GM21447 (cell line): ENCODE measurements at regions not wholly inside any gene's neighbourhood (a gene's known extent, or its start where the extent isn't known, plus 50 kb on each side); places are given as distances from the start of the nearest gene placed in this dataset.

ENCODE experiments used
- ATAC-seq: cut with Tn5 transposase; IDR thresholded peaks from one replicate; pipeline ENCODE4 v1.9.1; 2021; ENCODE audit not compliant: unreplicated experiment

DNA sequence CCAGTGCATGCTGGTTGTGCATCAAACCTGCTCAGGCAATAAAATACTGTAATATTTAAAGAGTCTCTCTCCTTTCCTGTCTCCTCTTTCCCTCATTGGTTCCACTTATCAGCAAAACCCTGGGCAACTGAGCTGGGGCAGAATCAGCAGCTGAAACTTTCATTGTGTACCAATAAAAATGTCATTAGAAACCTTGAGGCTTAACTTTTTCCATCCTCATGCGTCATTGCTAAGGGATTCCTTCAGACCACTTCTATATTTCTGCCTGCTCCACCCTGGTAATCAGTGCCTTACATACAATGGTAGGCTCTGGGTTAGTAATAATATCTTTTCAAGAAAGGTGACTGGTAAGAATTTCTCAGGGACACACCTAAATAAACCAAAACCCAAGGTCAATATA lies 880.3 kb downstream of the RPA4 start:
- ATAC-seq, result no peak

DNA sequence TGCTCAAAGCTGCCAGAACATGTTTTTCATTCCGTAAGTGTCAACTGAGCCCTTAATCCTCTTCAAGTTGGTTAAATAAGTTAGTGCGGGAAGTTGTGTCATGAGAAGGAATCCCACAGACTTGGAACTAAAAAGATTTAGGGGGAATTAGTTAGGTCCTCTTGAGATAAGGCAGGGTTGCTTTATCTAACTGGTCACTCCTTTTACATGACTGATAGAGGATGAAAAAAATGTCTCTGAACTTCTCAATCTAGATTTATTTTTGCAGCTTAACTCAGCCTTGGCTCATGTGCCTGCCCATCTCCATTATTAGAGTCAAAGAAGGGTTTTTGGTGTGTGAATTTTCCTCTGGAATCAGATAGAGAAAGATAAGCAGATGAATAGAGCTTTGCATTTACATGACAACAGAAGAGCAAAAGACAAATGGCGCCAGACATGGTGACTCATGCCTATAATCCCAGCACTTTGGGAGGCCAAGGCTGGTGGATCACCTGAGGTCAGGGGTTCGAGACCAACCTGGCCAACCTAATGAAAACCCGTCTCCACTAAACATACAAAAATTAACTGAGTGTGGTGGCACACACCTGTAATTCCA lies 882.9 kb downstream of the RPA4 start:
- no peak for ATAC-seq

DNA sequence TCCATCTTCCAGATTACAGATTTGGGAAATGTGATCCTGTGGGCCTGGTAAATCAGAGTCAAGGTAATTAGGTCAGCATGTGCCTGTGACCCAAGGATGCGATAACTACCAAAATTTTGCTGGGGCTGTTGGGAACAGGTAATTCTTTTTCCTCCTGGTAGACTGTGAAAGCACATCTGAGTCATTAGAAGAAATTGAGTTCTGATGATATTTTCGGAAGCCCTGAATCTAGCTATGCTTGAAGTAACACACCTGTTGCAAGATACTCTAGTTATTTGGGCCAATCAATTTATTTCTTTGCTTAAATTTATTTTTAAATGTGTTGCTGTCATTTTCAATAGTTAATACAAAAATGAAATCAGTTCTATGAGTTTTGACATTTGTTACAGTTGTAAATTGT lies 903.6 kb downstream of the RPA4 start:
- no peak for ATAC-seq

DNA sequence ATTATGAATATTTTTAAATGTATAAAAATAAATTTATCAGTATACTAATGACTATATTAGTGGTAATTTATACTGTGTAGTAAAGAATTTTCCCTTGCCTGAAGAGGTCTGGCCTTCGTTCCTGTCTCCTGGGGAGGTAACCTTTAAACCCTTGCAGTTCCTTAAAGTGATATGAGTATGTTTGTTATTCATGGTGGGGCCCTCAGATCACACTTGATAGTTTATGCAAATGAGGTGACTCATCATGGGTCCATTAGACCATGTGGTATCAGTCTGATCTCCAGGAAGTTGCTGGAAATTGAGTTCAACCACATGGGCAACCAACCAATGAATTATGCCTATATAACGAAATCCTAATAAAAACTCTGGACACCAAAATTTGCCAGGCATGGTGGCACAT lies 904.1 kb downstream of the RPA4 start:
- ATAC-seq, result no peak

DNA sequence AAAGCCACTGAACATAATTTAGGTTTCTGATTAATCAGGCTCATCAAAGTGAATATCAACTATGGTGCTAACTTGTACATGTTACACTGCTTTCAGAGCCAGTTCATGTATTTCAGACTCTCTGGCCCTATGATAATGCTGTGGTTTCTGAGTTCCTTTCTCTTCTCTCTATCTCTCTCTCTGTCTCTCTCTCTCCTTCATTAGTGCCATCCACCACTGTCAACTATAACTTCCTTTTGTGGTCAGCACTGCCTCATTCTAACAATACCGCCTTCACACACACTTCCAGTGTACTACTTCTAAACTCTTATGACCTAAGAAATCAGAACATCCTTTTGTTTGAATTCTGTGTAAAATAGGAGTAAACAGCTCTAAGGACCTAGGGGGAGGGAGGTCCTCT lies 907.1 kb downstream of the RPA4 start:
- no peak for ATAC-seq

DNA sequence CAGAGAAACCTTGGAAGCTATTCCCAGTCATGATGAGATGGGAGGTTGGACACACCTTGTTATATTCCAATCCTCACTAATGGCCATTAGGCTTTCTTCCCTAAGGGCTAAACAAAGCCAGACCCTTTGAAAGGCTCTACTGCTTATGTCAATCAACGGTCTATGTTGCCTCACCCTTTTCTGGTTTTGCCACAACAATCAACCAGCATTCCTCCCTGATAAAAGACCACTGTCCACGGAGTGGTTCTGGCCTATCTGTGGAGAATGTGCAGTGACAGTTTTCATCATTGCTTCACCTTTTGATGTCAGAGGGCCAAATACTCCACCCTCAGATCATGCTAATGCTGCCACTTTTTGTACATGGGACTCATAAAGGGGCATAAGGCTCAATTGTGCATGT lies 913.4 kb downstream of the RPA4 start:
- no peak for ATAC-seq

DNA sequence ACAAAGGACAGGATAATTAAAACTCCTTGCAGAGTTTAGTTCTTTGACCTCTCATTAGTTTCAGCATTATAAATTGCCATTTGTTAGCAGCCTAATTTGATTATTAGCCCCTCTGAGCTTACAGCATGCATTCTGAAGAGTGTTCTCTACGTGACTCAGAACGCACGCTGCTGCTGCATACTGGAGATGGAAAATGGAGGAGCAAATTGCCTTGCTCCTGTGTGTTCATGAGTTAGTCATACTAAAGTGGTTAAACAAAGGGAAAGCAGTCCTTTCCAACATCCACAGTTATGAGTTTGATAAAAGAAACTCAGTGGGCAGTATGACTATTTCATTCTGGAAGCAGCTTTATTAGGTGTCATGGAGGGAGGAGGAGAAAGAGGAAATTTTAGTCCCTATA lies 922.5 kb downstream of the RPA4 start:
- ATAC-seq, result no peak

DNA sequence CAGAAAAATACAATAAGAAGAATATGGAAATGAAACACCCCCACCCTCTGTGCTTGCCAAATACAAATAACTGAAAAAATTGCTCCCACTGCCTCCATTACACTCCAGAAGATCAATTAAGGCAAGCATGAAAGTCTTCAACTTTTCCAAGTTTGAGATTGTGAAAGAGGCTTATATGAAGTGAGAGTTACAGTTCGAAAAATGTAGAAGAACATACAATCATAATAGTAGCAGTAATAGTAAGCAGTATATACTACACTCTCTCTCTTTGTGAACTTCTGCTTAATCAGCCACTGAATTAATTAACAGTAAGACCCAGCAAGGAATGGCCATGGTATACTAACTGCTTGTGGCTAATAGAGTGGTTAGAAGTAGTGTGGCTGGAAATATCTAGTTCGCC lies 923.2 kb downstream of the RPA4 start:
- ATAC-seq, result no peak

DNA sequence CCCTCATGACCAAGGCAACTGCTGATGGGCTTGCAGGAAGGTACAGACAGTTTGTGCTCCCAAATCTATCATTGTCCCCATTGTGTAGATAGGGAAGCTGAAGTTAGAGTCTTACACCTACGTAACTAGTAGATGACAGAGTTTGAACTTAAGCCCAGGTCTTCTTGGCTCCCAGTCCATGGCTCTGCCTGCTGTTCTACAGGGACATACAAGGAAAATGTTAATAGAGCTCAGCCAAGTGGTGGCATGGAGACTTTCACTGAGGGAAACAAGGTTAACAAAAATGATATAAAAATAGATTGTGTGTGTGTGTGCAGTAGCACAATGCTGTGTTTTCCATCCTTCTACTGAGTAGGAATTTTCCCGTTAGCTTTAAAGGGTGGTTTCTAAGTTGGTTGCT lies 936.5 kb downstream of the RPA4 start:
- ATAC-seq, result no peak

DNA sequence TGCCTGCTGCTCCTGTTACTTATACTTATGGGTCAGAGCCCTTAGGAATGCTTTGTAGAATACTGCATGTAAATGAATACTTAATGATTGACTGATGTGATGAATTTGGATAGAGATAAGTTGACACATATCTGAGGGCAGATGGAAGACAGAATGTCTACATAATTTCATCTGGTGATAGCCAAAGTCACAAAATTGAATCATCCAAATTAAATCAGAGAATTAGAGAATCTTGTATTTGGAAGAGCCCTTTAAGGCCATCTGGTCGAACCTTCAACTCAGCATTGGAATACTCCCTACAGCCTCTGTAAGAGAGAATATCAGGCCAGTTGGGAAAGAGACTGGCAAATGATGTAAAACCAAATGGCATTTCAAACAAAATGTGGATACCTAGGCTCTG lies 944.8 kb downstream of the RPA4 start:
- ATAC-seq, result no peak

DNA sequence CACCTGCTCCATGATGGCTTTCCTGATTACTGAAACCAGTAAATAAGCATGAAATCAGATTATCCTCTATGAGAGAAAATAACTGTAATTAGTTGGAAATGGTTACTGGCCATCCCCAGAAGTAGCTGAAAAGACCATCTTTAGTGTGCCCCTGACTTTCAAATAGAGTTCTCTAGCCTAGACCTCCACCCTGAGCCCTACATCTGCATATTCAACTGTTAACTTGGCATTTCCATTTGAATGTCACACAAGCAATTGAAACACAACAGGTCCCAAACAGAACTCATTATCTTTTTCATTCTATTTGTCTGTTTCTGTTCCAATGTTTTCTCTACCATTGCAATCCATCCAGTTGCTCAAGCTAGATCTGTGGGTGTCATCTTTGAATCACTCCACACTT lies 952.3 kb downstream of the RPA4 start:
- ATAC-seq, result no peak

DNA sequence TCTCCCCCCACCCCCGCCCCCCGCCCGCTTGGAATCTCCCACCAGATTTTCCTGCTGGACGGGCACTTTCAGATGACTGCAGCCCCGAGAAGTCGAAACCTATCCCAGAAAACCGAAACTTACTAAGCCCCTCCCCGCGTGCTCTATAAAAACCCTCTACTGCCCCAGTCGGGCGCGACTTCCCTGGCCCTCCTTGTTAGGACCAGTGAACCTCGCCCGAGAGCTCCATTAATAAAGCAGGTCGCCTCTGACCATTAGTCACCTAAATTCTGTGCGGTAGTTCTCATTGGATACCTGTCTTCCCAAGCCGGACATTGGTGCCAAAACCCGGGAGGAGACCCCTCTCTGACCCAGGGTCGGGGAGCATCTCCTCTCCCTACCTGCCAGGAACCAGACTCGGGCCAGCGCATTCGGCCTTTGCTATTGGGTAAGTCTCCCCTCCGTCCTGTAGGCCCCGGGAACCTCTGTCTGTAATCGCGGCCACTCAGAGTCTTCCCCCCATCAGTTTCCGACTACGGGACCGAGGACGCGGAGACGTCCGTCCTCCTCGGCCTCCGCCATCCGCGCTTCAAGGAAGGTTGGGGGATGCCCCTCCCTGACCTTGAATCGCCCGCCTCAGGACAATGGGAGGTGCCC lies 958.0 kb downstream of the RPA4 start:
- ATAC-seq, result no peak

DNA sequence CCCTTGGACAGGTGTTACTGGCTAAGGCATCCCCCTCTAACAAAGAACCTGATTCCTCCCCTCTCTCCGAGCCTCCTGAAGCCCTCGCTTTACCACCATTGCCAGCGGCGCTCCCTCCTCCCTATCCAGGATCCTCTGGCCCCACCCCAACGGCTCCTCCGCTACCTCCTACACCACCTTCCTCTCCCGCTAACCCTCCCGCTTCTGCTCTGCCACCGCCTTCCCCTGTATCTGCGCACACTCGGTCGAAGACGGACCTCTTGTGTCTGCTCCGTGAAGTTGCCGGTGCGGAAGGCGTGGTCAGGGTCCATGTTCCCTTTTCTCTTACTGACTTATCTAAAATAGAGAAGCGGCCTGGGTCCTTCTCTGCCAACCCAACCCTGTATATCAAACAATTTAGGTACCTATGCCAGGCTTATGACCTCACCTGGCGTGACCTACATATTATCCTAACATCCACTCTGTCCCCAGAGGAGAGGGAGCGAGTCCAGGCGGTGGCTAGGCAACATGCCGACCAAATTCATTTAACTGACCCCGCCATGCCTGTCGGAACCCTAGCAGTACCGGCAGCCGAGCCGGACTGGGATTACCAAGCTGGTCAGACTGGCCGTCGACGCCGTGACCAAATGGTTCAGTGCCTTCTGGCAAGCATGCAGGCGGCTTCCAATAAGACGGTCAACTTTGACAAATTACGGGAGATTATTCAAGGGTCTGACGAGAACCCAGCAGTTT lies 958.9 kb downstream of the RPA4 start:
- no peak for ATAC-seq

DNA sequence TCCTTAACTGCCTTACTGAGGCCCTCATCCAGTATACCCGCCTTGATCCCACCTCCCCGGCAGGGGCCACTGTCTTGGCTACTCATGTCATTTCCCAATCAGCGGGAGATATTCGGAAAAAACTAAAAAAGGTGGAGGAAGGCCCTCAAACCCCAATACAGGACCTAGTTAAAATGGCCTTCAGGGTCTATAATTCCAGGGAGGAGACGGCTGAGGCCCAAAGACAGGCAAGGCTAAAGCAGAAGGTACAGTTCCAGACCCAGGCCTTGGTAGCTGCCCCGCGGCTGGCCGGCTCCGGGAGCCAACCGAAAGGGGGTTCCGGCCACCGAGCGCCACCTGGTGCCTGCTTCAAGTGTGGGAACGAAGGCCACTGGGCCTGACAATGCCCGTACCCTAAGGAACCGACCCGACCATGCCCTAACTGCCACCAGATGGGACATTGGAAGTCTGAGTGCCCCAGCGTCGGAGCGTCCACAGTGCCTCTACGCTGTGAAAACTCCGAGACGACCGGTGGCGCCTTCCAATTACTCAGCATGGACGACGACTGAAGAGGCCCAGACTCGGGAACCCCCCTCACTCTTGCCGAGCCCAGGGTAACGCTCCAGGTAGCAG lies 959.6 kb downstream of the RPA4 start:
- no peak for ATAC-seq

DNA sequence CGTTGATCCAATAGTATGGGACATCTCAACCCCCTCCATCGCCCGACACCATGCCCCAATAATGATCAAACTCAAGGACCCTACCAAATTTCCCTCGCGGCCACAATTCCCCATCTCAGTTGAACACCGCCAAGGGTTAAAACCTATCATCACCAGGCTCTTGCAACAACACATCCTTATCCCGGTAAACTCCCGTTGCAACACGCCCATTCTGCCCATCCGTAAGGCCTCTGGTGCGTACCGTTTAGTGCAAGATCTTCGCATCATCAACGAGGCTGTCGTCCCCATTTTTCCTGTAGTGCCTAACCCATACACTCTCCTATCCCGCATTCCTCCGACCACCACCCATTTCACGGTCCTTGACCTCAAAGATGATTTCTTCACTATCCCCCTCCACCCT lies 960.5 kb downstream of the RPA4 start:
- ATAC-seq, result no peak

DNA sequence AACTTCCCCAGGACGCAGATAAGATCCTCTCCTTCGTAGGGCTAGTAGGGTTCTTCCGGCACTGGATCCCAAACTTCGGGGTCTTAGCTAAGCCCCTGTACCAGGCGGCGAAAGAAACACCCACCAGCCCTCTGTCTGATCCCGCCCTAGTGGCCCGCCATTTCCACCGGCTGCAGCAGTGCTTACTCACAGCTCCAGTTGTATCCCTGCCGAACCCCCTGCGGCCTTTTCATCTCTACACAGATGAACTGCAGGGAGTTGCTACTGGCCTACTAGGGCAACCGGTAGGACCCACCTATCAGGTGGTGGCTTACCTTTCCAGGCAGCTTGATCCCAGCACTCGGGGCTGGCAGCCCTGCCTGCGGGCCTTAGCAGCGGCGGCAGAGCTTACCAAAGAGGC lies 961.2 kb downstream of the RPA4 start:
- ATAC-seq, result no peak

DNA sequence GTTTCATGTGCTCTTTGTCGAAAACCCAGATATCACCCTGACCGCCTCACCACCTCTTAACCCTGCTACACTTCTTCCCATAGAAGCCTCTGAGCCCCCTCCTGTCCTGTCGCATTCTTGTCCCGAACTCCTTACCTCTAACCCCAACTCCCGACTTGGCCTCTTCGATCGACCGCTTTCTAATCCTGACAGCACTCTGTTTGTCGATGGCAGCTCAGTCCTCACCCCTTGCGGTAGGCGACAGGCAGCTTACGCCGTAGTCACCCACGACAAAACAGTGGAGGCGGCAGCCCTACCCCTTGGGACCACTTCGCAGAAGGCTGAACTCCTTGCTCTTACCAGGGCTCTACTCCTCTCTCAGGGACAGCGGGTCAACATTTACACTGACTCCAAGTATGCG lies 961.7 kb downstream of the RPA4 start:
- ATAC-seq, result no peak

DNA sequence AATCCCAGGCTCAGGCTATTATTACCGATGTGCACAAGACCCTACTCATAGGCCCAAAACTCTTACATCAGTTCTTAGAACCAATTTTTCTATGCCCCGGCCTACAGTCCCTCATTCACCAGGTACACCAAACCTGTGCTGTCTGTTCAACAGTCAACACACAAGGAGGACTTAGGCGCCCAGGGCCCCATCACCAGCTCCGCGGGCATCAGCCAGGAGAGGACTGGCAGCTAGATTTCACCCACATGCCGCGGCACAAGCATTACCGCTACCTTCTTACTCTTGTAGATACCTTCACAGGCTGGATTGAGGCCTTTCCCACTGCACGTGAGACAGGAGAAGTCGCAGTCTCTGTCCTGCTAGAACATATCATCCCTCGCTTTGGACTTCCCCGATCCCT lies 962.5 kb downstream of the RPA4 start:
- ATAC-seq, result no peak

DNA sequence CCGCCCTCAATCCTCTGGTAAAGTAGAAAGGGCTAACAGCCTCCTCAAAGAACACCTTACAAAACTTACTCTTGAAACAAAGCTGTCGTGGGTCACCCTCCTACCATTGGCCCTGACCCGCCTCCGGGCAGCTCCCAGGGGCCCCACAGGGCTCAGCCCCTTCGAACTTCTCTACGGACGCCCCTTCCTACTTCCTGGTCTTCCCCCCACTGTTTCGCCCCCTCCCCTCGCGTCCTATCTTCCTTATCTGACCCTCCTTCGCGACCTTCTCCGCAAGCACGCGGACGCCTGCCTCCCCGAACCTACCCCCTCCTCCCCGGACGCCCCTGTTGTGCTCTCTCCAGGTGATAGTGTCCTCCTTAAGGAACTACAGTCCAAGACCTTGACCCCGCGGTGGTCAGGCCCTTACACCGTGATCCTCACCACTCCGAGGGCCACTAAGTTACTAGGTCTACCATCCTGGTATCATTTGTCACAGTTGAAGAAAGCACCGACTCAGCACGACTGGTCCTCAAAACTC lies 963.1 kb downstream of the RPA4 start:
- ATAC-seq, result no peak

DNA sequence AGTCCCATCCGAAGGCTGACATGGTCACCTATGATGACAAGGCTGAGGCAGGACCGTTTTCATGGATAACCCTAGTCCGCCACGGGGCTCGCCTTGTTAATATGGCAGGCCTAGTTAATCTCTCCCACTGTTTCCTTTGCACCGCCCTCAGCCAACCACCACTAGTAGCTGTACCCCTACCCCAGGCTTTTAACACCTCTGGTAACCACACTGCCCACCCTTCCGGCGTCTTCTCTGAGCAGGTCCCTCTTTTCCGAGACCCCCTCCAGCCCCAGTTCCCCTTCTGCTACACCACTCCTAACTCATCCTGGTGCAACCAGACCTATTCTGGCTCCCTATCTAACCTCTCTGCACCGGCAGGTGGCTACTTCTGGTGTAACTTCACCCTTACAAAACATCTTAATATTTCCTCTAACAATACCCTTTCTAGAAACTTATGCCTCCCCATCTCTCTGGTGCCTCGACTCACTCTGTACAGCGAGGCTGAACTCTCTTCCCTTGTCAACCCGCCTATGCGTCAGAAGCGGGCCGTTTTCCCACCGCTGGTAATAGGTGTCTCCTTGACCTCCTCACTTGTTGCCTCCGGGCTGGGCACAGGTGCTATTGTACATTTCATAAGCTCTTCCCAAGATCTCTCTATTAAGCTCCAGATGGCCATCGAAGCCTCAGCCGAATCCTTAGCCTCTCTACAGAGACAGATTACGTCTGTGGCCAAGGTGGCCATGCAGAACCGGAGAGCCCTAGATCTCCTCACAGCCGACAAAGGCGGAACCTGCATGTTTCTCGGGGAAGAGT lies 964.4 kb downstream of the RPA4 start:
- no peak for ATAC-seq

DNA sequence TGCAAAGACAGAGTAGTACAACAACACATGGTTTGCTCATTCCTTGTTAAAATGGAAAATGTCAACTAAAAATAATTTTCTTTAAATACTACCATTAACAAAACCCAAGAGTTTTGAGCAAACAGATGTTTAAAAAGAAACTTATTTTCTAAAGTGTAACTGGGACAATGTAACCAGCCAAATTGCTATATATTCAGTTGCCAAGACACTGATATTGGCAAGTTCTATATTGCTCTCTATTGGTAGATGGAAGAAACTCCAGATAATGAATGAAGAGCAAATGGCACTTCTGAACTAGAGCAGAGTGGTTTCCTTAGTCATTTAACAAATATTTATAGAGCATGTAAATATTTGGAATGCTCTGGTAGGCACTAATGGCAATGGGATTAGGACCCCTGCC lies 966.2 kb downstream of the RPA4 start:
- no peak for ATAC-seq
